WTC11 (cell line): ENCODE measurements at regions not wholly inside any gene's neighbourhood (a gene's known extent, or its start where the extent isn't known, plus 50 kb on each side); places are given as distances from the start of the nearest gene placed in this dataset.

ENCODE experiments used
- ATAC-seq: fragments of 200-7000 bp; cut with Tn5 transposase; 2 replicates; pipeline ENCODE4 v1.10.0; 2021; ENCODE audit warnings: mild to moderate bottlenecking, moderate library complexity
- CTCF ChIA-PET: fragments of 300-600 bp; sonication (Branson Sonifier 250); formaldehyde crosslinking; loops from one replicate; lab custom pipeline; 2021; ENCODE audit warnings: antibody characterized with exemption; lab: Charles Lee
- POLR2A ChIA-PET: fragments of 350-600 bp; sonication (Branson Sonifier 250); formaldehyde crosslinking; loops from one replicate; lab custom pipeline; 2021; ENCODE audit warnings: antibody characterized with exemption; lab: Charles Lee
- DNase-seq: peaks from one replicate; pipeline ENCODE4 v3.0.0; 2021; ENCODE audit warnings: low spot score
- H3K27ac Mint-ChIP-seq: 2 replicates; pipeline ENCODE4 v1.8.0; 2021; ENCODE audit warnings: mixed read lengths
- H3K27me3 Mint-ChIP-seq: 2 replicates; pipeline ENCODE4 v1.8.0; 2021; ENCODE audit warnings: low read depth, mild to moderate bottlenecking, moderate library complexity, mixed read lengths
- H3K36me3 Mint-ChIP-seq: 2 replicates; pipeline ENCODE4 v1.8.0; 2021; ENCODE audit warnings: mixed read lengths
- H3K4me1 Mint-ChIP-seq: 2 replicates; pipeline ENCODE4 v1.8.0; 2022; ENCODE audit warnings: mixed read lengths
- H3K4me3 Mint-ChIP-seq: 2 replicates; pipeline ENCODE4 v1.8.0; 2021; ENCODE audit warnings: mild to moderate bottlenecking, moderate library complexity, mixed read lengths
- H3K9me3 Mint-ChIP-seq: 2 replicates; pipeline ENCODE4 v1.8.0; 2021; ENCODE audit warnings: mixed read lengths
- ATF1 ChIP-seq: sonication (generic); formaldehyde crosslinking; IDR thresholded peaks from 2 replicates; pipeline ENCODE4 v1.8.1; 2023; ENCODE audit warnings: mild to moderate bottlenecking, moderate library complexity, missing genetic modification reagents
- ATF6 ChIP-seq: sonication (generic); formaldehyde crosslinking; IDR thresholded peaks from 2 replicates; pipeline ENCODE4 v1.8.1; 2023; ENCODE audit warnings: mild to moderate bottlenecking, missing genetic modification reagents
- E2F1 ChIP-seq: sonication (generic); formaldehyde crosslinking; IDR thresholded peaks from 2 replicates; pipeline ENCODE4 v1.8.0; 2022; ENCODE audit warnings: mild to moderate bottlenecking, missing genetic modification reagents
- E2F4 ChIP-seq: sonication (generic); formaldehyde crosslinking; IDR thresholded peaks from 2 replicates; pipeline ENCODE4 v1.8.1; 2022; ENCODE audit warnings: low read depth, mild to moderate bottlenecking, moderate library complexity, missing genetic modification reagents, borderline replicate concordance
- FOXK1 ChIP-seq: sonication (generic); formaldehyde crosslinking; IDR thresholded peaks from 2 replicates; pipeline ENCODE4 v1.8.0; 2022; ENCODE audit warnings: mild to moderate bottlenecking, moderate library complexity, missing genetic modification reagents
- GTF2I ChIP-seq: fragments of 250-450 bp; sonication (Bioruptor Pico); conservative IDR thresholded peaks from 2 replicates; pipeline ENCODE4 v1.4.0; 2021; ENCODE audit warnings: mild to moderate bottlenecking
- HMGA2 ChIP-seq: fragments of 250-450 bp; sonication (Bioruptor Pico); IDR thresholded peaks from 2 replicates; pipeline ENCODE4 v1.4.0; 2021; ENCODE audit warnings: mild to moderate bottlenecking, moderate library complexity
- IRF2 ChIP-seq: sonication (generic); formaldehyde crosslinking; IDR thresholded peaks from 2 replicates; pipeline ENCODE4 v1.8.0; 2022; ENCODE audit warnings: low read depth, missing genetic modification reagents, borderline replicate concordance
- MAX ChIP-seq: sonication (generic); formaldehyde crosslinking; IDR thresholded peaks from 2 replicates; pipeline ENCODE4 v1.8.0; 2022; ENCODE audit warnings: mild to moderate bottlenecking, missing genetic modification reagents
- NFATC4 ChIP-seq: fragments of 250-450 bp; sonication (Bioruptor Pico); IDR thresholded peaks from 2 replicates; pipeline ENCODE4 v1.9.0; 2021; ENCODE audit warnings: mild to moderate bottlenecking
- NR3C1 ChIP-seq: sonication (generic); formaldehyde crosslinking; conservative IDR thresholded peaks from 2 replicates; pipeline ENCODE4 v1.8.1; 2023; ENCODE audit warnings: low read depth, mild to moderate bottlenecking, missing genetic modification reagents
- PRRX2 ChIP-seq: fragments of 250-450 bp; sonication (Bioruptor Pico); IDR thresholded peaks from 2 replicates; pipeline ENCODE4 v1.8.0; 2021; ENCODE audit warnings: mild to moderate bottlenecking
- SOX15 ChIP-seq: fragments of 250-450 bp; sonication (Bioruptor Pico); IDR thresholded peaks from 2 replicates; pipeline ENCODE4 v1.9.0; 2021; ENCODE audit warnings: mild to moderate bottlenecking
- SP1 ChIP-seq: sonication (generic); formaldehyde crosslinking; conservative IDR thresholded peaks from 2 replicates; pipeline ENCODE4 v1.8.1; 2022; ENCODE audit warnings: missing genetic modification reagents
- USF1 ChIP-seq: sonication (generic); formaldehyde crosslinking; IDR thresholded peaks from 2 replicates; pipeline ENCODE4 v1.8.0; 2022; ENCODE audit warnings: mild to moderate bottlenecking, missing genetic modification reagents
- ZNF121 ChIP-seq: sonication (generic); formaldehyde crosslinking; IDR thresholded peaks from 2 replicates; pipeline ENCODE4 v1.8.0; 2023; ENCODE audit warnings: missing genetic modification reagents
- ZNF219 ChIP-seq: sonication (generic); formaldehyde crosslinking; IDR thresholded peaks from 2 replicates; pipeline ENCODE4 v1.8.0; 2023; ENCODE audit warnings: missing genetic modification reagents, mild to moderate bottlenecking, borderline replicate concordance
- ZNF263 ChIP-seq: sonication (generic); formaldehyde crosslinking; IDR thresholded peaks from 2 replicates; pipeline ENCODE4 v1.8.1; 2022; ENCODE audit warnings: low read depth, mild to moderate bottlenecking, moderate library complexity, missing genetic modification reagents
- ZNF317 ChIP-seq: sonication (generic); formaldehyde crosslinking; IDR thresholded peaks from 2 replicates; pipeline ENCODE4 v1.8.1; 2023; ENCODE audit warnings: low read depth, mild to moderate bottlenecking, moderate library complexity, missing genetic modification reagents, borderline replicate concordance
- TF ChIP-seq, protein P1 (sequence below): sonication (generic); formaldehyde crosslinking; IDR thresholded peaks from 2 replicates; pipeline ENCODE4 v1.8.1; 2023; ENCODE audit warnings: mild to moderate bottlenecking, missing genetic modification reagents, borderline replicate concordance
- TF ChIP-seq, protein P2 (sequence below): fragments of 250-450 bp; sonication (Bioruptor Pico); IDR thresholded peaks from 2 replicates; pipeline ENCODE4 v1.9.0; 2021; ENCODE audit warnings: mild to moderate bottlenecking
- TF ChIP-seq, protein P3 (sequence below): fragments of 250-450 bp; sonication (Bioruptor Pico); IDR thresholded peaks from 2 replicates; pipeline ENCODE4 v1.9.0; 2021; ENCODE audit warnings: mild to moderate bottlenecking, borderline replicate concordance
- TF ChIP-seq, protein P4 (sequence below): sonication (generic); formaldehyde crosslinking; IDR thresholded peaks from 2 replicates; pipeline ENCODE4 v1.8.0; 2023; ENCODE audit warnings: missing genetic modification reagents

DNA sequence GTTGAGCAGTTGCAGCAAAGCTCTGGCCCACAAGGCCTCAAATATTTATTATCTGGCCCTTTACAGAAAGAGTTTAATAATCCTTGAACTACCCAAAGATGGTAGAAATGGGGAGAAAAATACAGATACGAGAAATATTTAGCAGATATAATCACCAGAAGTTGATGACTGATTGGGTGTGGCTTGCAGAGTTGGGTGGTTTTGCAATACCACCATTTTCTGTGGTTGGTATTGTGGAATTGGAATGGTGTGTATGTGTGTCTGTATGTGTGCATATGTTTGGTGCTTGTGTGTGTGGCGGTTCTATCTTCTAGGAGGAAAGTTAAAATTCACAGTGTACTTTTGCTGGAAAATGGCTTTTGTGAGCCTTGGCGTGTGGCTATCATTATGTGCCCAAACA, 85.4 kb upstream of the MANSC4 start (continued):
- TF ChIP-seq, protein P1, sequence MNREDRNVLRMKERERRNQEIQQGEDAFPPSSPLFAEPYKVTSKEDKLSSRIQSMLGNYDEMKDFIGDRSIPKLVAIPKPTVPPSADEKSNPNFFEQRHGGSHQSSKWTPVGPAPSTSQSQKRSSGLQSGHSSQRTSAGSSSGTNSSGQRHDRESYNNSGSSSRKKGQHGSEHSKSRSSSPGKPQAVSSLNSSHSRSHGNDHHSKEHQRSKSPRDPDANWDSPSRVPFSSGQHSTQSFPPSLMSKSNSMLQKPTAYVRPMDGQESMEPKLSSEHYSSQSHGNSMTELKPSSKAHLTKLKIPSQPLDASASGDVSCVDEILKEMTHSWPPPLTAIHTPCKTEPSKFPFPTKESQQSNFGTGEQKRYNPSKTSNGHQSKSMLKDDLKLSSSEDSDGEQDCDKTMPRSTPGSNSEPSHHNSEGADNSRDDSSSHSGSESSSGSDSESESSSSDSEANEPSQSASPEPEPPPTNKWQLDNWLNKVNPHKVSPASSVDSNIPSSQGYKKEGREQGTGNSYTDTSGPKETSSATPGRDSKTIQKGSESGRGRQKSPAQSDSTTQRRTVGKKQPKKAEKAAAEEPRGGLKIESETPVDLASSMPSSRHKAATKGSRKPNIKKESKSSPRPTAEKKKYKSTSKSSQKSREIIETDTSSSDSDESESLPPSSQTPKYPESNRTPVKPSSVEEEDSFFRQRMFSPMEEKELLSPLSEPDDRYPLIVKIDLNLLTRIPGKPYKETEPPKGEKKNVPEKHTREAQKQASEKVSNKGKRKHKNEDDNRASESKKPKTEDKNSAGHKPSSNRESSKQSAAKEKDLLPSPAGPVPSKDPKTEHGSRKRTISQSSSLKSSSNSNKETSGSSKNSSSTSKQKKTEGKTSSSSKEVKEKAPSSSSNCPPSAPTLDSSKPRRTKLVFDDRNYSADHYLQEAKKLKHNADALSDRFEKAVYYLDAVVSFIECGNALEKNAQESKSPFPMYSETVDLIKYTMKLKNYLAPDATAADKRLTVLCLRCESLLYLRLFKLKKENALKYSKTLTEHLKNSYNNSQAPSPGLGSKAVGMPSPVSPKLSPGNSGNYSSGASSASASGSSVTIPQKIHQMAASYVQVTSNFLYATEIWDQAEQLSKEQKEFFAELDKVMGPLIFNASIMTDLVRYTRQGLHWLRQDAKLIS (CRISPR knock-in tag), result no peak
- TF ChIP-seq USF1 (no peak), ATF1 (no peak), ZNF121 (CRISPR knock-in tag) (no peak), SOX15 (no peak), MAX (no peak), NFATC4 (no peak), NR3C1 (no peak), PRRX2 (CRISPR knock-in tag) (no peak)
- TF ChIP-seq, protein P2, sequence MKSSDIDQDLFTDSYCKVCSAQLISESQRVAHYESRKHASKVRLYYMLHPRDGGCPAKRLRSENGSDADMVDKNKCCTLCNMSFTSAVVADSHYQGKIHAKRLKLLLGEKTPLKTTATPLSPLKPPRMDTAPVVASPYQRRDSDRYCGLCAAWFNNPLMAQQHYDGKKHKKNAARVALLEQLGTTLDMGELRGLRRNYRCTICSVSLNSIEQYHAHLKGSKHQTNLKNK (CRISPR knock-in tag), result no peak

DNA sequence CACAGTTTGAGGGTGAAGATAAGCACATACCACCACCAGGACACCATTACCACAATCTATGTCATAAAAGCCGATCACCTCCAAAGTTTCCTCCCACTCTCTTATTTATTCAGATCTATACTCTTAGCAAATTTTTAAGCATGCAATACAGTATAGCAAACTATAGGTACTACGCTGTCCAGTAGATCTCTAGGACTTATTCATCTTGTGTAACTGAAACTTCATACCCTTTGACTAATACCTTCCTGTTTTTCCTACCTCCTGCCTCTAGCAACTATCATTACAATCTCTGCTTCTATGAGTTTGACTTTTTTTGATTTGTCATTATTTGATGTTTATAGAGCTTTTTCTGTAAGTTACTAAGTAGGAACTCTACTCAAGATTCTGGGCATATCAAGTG, 84.5 kb upstream of the MANSC4 start:
- no peak overlapping the region for H3K4me3 Mint-ChIP-seq
- no peak for ATAC-seq

More for the DNA sequence above, 84.5 kb upstream of the MANSC4 start:
- CTCF ChIA-PET, result no interaction called here
- TF ChIP-seq GTF2I (CRISPR knock-in tag) (no peak), FOXK1 (no peak), SP1 (CRISPR knock-in tag) (no peak), E2F1 (CRISPR knock-in tag) (no peak), E2F4 (CRISPR knock-in tag) (no peak), USF1 (no peak), ZNF219 (CRISPR knock-in tag) (no peak), ZNF263 (CRISPR knock-in tag) (no peak), HMGA2 (no peak), ZNF317 (no peak), ATF6 (CRISPR knock-in tag) (no peak), IRF2 (CRISPR knock-in tag) (no peak)
- TF ChIP-seq, protein P3, sequence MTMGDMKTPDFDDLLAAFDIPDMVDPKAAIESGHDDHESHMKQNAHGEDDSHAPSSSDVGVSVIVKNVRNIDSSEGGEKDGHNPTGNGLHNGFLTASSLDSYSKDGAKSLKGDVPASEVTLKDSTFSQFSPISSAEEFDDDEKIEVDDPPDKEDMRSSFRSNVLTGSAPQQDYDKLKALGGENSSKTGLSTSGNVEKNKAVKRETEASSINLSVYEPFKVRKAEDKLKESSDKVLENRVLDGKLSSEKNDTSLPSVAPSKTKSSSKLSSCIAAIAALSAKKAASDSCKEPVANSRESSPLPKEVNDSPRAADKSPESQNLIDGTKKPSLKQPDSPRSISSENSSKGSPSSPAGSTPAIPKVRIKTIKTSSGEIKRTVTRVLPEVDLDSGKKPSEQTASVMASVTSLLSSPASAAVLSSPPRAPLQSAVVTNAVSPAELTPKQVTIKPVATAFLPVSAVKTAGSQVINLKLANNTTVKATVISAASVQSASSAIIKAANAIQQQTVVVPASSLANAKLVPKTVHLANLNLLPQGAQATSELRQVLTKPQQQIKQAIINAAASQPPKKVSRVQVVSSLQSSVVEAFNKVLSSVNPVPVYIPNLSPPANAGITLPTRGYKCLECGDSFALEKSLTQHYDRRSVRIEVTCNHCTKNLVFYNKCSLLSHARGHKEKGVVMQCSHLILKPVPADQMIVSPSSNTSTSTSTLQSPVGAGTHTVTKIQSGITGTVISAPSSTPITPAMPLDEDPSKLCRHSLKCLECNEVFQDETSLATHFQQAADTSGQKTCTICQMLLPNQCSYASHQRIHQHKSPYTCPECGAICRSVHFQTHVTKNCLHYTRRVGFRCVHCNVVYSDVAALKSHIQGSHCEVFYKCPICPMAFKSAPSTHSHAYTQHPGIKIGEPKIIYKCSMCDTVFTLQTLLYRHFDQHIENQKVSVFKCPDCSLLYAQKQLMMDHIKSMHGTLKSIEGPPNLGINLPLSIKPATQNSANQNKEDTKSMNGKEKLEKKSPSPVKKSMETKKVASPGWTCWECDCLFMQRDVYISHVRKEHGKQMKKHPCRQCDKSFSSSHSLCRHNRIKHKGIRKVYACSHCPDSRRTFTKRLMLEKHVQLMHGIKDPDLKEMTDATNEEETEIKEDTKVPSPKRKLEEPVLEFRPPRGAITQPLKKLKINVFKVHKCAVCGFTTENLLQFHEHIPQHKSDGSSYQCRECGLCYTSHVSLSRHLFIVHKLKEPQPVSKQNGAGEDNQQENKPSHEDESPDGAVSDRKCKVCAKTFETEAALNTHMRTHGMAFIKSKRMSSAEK (CRISPR knock-in tag), result no peak
- TF ChIP-seq, protein P4, sequence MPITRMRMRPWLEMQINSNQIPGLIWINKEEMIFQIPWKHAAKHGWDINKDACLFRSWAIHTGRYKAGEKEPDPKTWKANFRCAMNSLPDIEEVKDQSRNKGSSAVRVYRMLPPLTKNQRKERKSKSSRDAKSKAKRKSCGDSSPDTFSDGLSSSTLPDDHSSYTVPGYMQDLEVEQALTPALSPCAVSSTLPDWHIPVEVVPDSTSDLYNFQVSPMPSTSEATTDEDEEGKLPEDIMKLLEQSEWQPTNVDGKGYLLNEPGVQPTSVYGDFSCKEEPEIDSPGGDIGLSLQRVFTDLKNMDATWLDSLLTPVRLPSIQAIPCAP (CRISPR knock-in tag), result no peak
- H3K36me3 Mint-ChIP-seq, result no peaks in the 10 kb centered on the region
- no peaks in the 10 kb centered on the region for H3K9me3 Mint-ChIP-seq
- H3K27ac Mint-ChIP-seq, result no peak overlapping the region
- no peak for DNase-seq
- H3K4me1 Mint-ChIP-seq, result no peaks in the 10 kb centered on the region
- POLR2A ChIA-PET, result no interaction called here
- H3K27me3 Mint-ChIP-seq, result no peaks in the 10 kb centered on the region; the same call in 1 of the 2 replicates
